ENCODE measurements at regions not wholly inside any gene's neighbourhood (a gene's known extent, or its start where the extent isn't known, plus 50 kb on each side); places are given as distances from the start of the nearest gene placed in this dataset.

GRCh38 chr6:140599916-140600315, 1225.5 kb upstream of the CITED2 start:
- DNase-seq (ENCODE audit: insufficient read length, low spot score, missing footprints) = no peak
- Histone ChIP-seq H2AFZ (ENCODE audit: low read length) (peak overlapping the region; percentile 64), H3K4me3 (ENCODE audit: insufficient read depth, low read length) (no peak overlapping the region), H3K4me2 (ENCODE audit: insufficient read depth, low read length) (no peak overlapping the region), H4K20me1 (ENCODE audit: insufficient read depth, low read length) (no peaks in the 10 kb centered on the region), H3K27ac (ENCODE audit: low read depth, low read length) (no peak overlapping the region), H3K27me3 (ENCODE audit: insufficient read depth, low read length) (no peaks in the 10 kb centered on the region), H3K9me3 (ENCODE audit: low read depth, low read length) (no peaks in the 10 kb centered on the region), H3K4me1 (ENCODE audit: insufficient read depth, low read length) (peaks cover 31% of the 10 kb centered on the region), H3K36me3 (ENCODE audit: insufficient read depth, low read length) (no peaks in the 10 kb centered on the region), H3K79me2 (ENCODE audit: insufficient read depth, low read length) (no peaks in the 10 kb centered on the region)
- TF ChIP-seq CTCF (IDR thresholded peaks at IDR 0.05; ENCODE audit: extremely low read depth, low read depth, low read length) = no peak

GRCh38 chr6:140597181-140597580, 1222.7 kb upstream of the CITED2 start:
- no peaks in the 10 kb centered on the region for H3K27me3 ChIP-seq (ENCODE audit: insufficient read depth, low read length)
- no peaks in the 10 kb centered on the region for H3K79me2 ChIP-seq (ENCODE audit: insufficient read depth, low read length)
- DNase-seq (ENCODE audit: insufficient read length, low spot score, missing footprints) = no peak
- H3K4me3 ChIP-seq (ENCODE audit: insufficient read depth, low read length) = no peak overlapping the region
- no peak overlapping the region for H3K27ac ChIP-seq (ENCODE audit: low read depth, low read length)
- H3K4me2 ChIP-seq (ENCODE audit: insufficient read depth, low read length) = no peak overlapping the region
- H3K4me1 ChIP-seq (ENCODE audit: insufficient read depth, low read length) = peaks cover 19% of the 10 kb centered on the region
- peak overlapping the region; percentile 25 for H2AFZ ChIP-seq (ENCODE audit: low read length)
- no peaks in the 10 kb centered on the region for H3K9me3 ChIP-seq (ENCODE audit: low read depth, low read length)
- no peaks in the 10 kb centered on the region for H3K36me3 ChIP-seq (ENCODE audit: insufficient read depth, low read length)
- no peak for TF ChIP-seq CTCF (IDR thresholded peaks at IDR 0.05; ENCODE audit: extremely low read depth, low read depth, low read length)
- no peaks in the 10 kb centered on the region for H4K20me1 ChIP-seq (ENCODE audit: insufficient read depth, low read length)

- Histone ChIP-seq H2AFZ (ENCODE audit: low read length) (no peak overlapping the region), H4K20me1 (ENCODE audit: insufficient read depth, low read length) (no peaks in the 10 kb centered on the region), H3K4me3 (ENCODE audit: insufficient read depth, low read length) (no peak overlapping the region), H3K79me2 (ENCODE audit: insufficient read depth, low read length) (no peaks in the 10 kb centered on the region), H3K27ac (ENCODE audit: low read depth, low read length) (no peak overlapping the region), H3K4me2 (ENCODE audit: insufficient read depth, low read length) (no peak overlapping the region), H3K4me1 (ENCODE audit: insufficient read depth, low read length) (peaks cover 5% of the 10 kb centered on the region), H3K36me3 (ENCODE audit: insufficient read depth, low read length) (no peaks in the 10 kb centered on the region), H3K27me3 (ENCODE audit: insufficient read depth, low read length) (no peaks in the 10 kb centered on the region), H3K9me3 (ENCODE audit: low read depth, low read length) (no peaks in the 10 kb centered on the region)
- TF ChIP-seq CTCF (IDR thresholded peaks at IDR 0.05; ENCODE audit: extremely low read depth, low read depth, low read length) = no peak
- no peak for DNase-seq (ENCODE audit: insufficient read length, low spot score, missing footprints)
Observed at GRCh38 chr6:140594806-140595128, 1220.3 kb upstream of the CITED2 start.

GRCh38 chr6:140592877-140593276, 1218.4 kb upstream of the CITED2 start:
- DNase-seq (ENCODE audit: insufficient read length, low spot score, missing footprints) = no peak
- Histone ChIP-seq H3K36me3 (ENCODE audit: insufficient read depth, low read length) (no peaks in the 10 kb centered on the region), H3K4me3 (ENCODE audit: insufficient read depth, low read length) (no peak overlapping the region), H3K4me2 (ENCODE audit: insufficient read depth, low read length) (no peak overlapping the region), H3K9me3 (ENCODE audit: low read depth, low read length) (no peaks in the 10 kb centered on the region), H3K79me2 (ENCODE audit: insufficient read depth, low read length) (no peaks in the 10 kb centered on the region), H4K20me1 (ENCODE audit: insufficient read depth, low read length) (no peaks in the 10 kb centered on the region), H2AFZ (ENCODE audit: low read length) (no peak overlapping the region), H3K4me1 (ENCODE audit: insufficient read depth, low read length) (peaks cover 5% of the 10 kb centered on the region), H3K27me3 (ENCODE audit: insufficient read depth, low read length) (no peaks in the 10 kb centered on the region), H3K27ac (ENCODE audit: low read depth, low read length) (no peak overlapping the region)
- TF ChIP-seq CTCF (IDR thresholded peaks at IDR 0.05; ENCODE audit: extremely low read depth, low read depth, low read length) = no peak
